Keratinocyte (primary cell): ENCODE measurements at regions not wholly inside any gene's neighbourhood (a gene's known extent, or its start where the extent isn't known, plus 50 kb on each side); places are given as distances from the start of the nearest gene placed in this dataset.

Experiments used
- DNase-seq: peaks from one replicate; pipeline ENCODE4 v3.0.0-alpha.2; 2011; ENCODE audit warnings: low read depth, missing footprints, low spot score
- FAIRE-seq: peaks from 2 replicates; lab custom pipeline; 2011; peaks lifted over from hg19 to GRCh38; lab: Jason Lieb, UNC
- H2AFZ ChIP-seq: 2 replicates; pipeline ENCODE4 v1.6.0; 2012; ENCODE audit warnings: low read length, control low read depth, inconsistent platforms; ENCODE audit not compliant: control insufficient read depth
- H3K27ac ChIP-seq: 2 replicates; pipeline ENCODE4 v1.5.1; 2011; ENCODE audit warnings: low read length; ENCODE audit not compliant: control insufficient read depth, insufficient read depth
- H3K27me3 ChIP-seq: 3 replicates; pipeline ENCODE4 v1.6.0; 2011; ENCODE audit warnings: low read length; ENCODE audit not compliant: control insufficient read depth, insufficient read depth; ENCODE audit errors: extremely low read depth
- H3K36me3 ChIP-seq, 2 experiments: 2 replicates in 1 of 2; 3 replicates in 1 of 2; pipeline ENCODE4 v1.5.1; 2011; ENCODE audit warnings: low read length in 2 of 2, mild to moderate bottlenecking in 1 of 2; ENCODE audit not compliant: control insufficient read depth in 2 of 2, insufficient read depth in 2 of 2; ENCODE audit errors: extremely low read depth in 1 of 2
- H3K4me1 ChIP-seq: 3 replicates; pipeline ENCODE4 v1.5.1; 2011; ENCODE audit warnings: low read length; ENCODE audit not compliant: control insufficient read depth, insufficient read depth; ENCODE audit errors: extremely low read depth
- H3K4me2 ChIP-seq: 3 replicates; pipeline ENCODE4 v1.6.0; 2011; ENCODE audit warnings: low read depth, low read length; ENCODE audit not compliant: control insufficient read depth, insufficient read depth; ENCODE audit errors: extremely low read depth
- H3K4me3 ChIP-seq, 3 experiments: fragments of 200-600 bp in 1 of 3; sonication (generic) in 1 of 3; 2 replicates in 2 of 3; 3 replicates in 1 of 3; pipeline ENCODE4 v1.5.1; 2011 to 2016; ENCODE audit warnings: low read length in 3 of 3, mild to moderate bottlenecking in 3 of 3, control low read depth in 2 of 3, inconsistent platforms in 1 of 3, low read depth in 1 of 3, mixed read lengths in 1 of 3, mixed run types in 1 of 3, moderate library complexity in 1 of 3; ENCODE audit not compliant: control insufficient read depth in 2 of 3, insufficient read depth in 2 of 3; ENCODE audit errors: extremely low read depth in 1 of 3
- H3K79me2 ChIP-seq: 2 replicates; pipeline ENCODE4 v1.6.0; 2012; ENCODE audit warnings: low read length; ENCODE audit not compliant: control insufficient read depth, insufficient read depth
- H3K9ac ChIP-seq: 3 replicates; pipeline ENCODE4 v1.6.0; 2011; ENCODE audit warnings: low read length; ENCODE audit not compliant: control insufficient read depth, insufficient read depth; ENCODE audit errors: extremely low read depth
- H3K9me1 ChIP-seq: 3 replicates; pipeline ENCODE4 v1.6.0; 2011; ENCODE audit warnings: low read length; ENCODE audit not compliant: control insufficient read depth, insufficient read depth; ENCODE audit errors: extremely low read depth
- H3K9me3 ChIP-seq: 2 replicates; pipeline ENCODE4 v1.5.1; 2012; ENCODE audit warnings: low read depth, low read length; ENCODE audit not compliant: control insufficient read depth
- H4K20me1 ChIP-seq: 3 replicates; pipeline ENCODE4 v1.6.0; 2011; ENCODE audit warnings: low read length; ENCODE audit not compliant: control insufficient read depth, insufficient read depth; ENCODE audit errors: extremely low read depth
- CTCF ChIP-seq, 3 experiments: IDR thresholded peaks in 1 of 3; conservative IDR thresholded peaks in 1 of 3; optimal IDR thresholded peaks in 1 of 3; 2 replicates in 2 of 3; 3 replicates in 1 of 3; pipeline versions ENCODE3 to v1.5.1; 2011; ENCODE audit warnings: low read length in 3 of 3, mild to moderate bottlenecking in 3 of 3, moderate library complexity in 2 of 3, control low read depth in 1 of 3, inconsistent platforms in 1 of 3; ENCODE audit not compliant: insufficient read depth in 2 of 3; ENCODE audit errors: extremely low read depth in 1 of 3
- EZH2 ChIP-seq: IDR thresholded peaks from one replicate; pipeline ENCODE4 v1.6.1; 2012; ENCODE audit warnings: inconsistent platforms, mild to moderate bottlenecking, low read length, moderate library complexity
- dilution Hi-C: fragments of 300-500 bp; cut with MboI; formaldehyde crosslinking; loops from one replicate; pipeline ENCODE4 v1.7.0; 2020; ENCODE audit warnings: low sequenced_read_pairs; ENCODE audit not compliant: extremely low pct_ligation_motif_present

- Histone ChIP-seq H3K4me1 (peaks cover 20% of the 10 kb centered on the region), H3K9ac (no peak overlapping the region), H4K20me1 (no peaks in the 10 kb centered on the region), H3K36me3 (no peaks in the 10 kb centered on the region), H2AFZ (no peak overlapping the region), H3K27ac (no peak overlapping the region), H3K4me3 (no peak overlapping the region), H3K4me2 (no peak overlapping the region), H3K9me3 (no peaks in the 10 kb centered on the region), H3K79me2 (no peaks in the 10 kb centered on the region), H3K9me1 (no peaks in the 10 kb centered on the region), H3K27me3 (no peaks in the 10 kb centered on the region)
- DNase-seq (no peak), FAIRE-seq (no peak)
- dilution Hi-C loops = no loop called here
- TF ChIP-seq CTCF (optimal IDR thresholded peaks at IDR 0.05 in 1 of 3, IDR thresholded peaks at IDR 0.05 in 1 of 3, conservative IDR thresholded peaks at IDR 0.05 in 1 of 3; ENCODE audit: extremely low read depth in 1 of 3, insufficient read depth in 2 of 3, low read length in 3 of 3) = no peak
- TF ChIP-seq EZH2 = no peak
Measured at GRCh38 chr2:111239107-111239506, 118.4 kb downstream of the BCL2L11 start.

GRCh38 chr2:111239581-111240249 lies 119.0 kb downstream of the BCL2L11 start:
- Histone ChIP-seq H3K9me3 (no peaks in the 10 kb centered on the region), H3K9me1 (no peaks in the 10 kb centered on the region), H3K9ac (no peak overlapping the region), H3K27ac (no peak overlapping the region), H3K4me2 (no peak overlapping the region), H3K36me3 (no peaks in the 10 kb centered on the region), H2AFZ (no peak overlapping the region), H3K4me1 (peaks cover 20% of the 10 kb centered on the region), H3K4me3 (no peak overlapping the region), H3K79me2 (no peaks in the 10 kb centered on the region), H3K27me3 (no peaks in the 10 kb centered on the region), H4K20me1 (no peaks in the 10 kb centered on the region)
- no peak for FAIRE-seq
- TF ChIP-seq EZH2 (no peak), CTCF (optimal IDR thresholded peaks at IDR 0.05 in 1 of 3, IDR thresholded peaks at IDR 0.05 in 1 of 3, conservative IDR thresholded peaks at IDR 0.05 in 1 of 3; ENCODE audit: extremely low read depth in 1 of 3, insufficient read depth in 2 of 3, low read length in 3 of 3) (no peak)
- no peak for DNase-seq
- dilution Hi-C loops = no loop called here
